Gastroesophageal sphincter (tissue), 3 donors: ENCODE measurements at regions not wholly inside any gene's neighbourhood (a gene's known extent, or its start where the extent isn't known, plus 50 kb on each side); places are given as distances from the start of the nearest gene placed in this dataset.

Experiments
- POLR2A ChIP-seq, 2 donors: fragments of 450-650 bp; IDR thresholded peaks; one replicate each; pipeline ENCODE4 v1.6.1; 2017; ENCODE audit warnings: antibody characterized with exemption in 2 of 2, mild to moderate bottlenecking in 2 of 2, moderate library complexity in 1 of 2
- POLR2AphosphoS5 ChIP-seq: sonication (generic); formaldehyde crosslinking; IDR thresholded peaks from one replicate; pipeline ENCODE4 v1.6.1; 2017; ENCODE audit warnings: antibody characterized with exemption
- TF ChIP-seq, protein P1 (sequence below), 4 experiments: fragments of 200-600 bp in 2 of 4; fragments of 450-650 bp in 2 of 4; sonication (generic) in 1 of 4; IDR thresholded peaks; one replicate each; pipeline ENCODE4 v1.5.1; 2017 to 2019; ENCODE audit warnings: antibody characterized with exemption in 4 of 4, mild to moderate bottlenecking in 2 of 4, moderate library complexity in 2 of 4

DNA sequence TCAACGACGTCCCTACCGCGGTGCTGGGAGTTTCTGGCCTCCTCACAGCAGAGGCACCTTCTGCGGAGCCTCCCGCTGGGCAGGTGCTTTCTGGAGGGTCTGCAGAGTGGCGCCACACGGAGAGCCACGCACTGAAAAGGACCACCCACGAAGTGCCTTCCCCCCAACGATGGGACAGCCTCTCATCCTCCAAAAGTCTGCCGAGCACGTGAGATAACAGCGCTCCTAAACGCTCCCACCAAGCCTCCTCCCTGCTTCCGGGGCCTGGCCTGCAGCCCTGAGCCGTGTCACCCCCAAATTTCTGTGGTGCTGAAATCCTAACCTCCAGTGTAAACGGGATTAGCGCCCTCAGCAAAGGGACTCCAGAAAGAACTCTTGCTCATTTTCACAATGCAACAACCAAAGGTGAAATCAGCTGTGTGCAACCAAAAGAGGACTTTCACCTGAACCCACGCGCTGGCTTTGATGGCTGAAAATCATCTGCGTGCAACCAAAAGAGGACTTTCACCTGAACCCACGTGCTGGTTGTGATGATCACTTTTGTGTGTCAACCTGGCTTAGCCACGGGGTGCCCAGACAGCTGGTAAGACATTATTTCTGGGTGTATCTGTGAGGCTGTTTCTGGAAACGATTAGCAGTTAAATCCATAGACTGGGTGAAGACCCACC, 924.6 kb downstream of the BRD1 start:
- TF ChIP-seq, protein P1, sequence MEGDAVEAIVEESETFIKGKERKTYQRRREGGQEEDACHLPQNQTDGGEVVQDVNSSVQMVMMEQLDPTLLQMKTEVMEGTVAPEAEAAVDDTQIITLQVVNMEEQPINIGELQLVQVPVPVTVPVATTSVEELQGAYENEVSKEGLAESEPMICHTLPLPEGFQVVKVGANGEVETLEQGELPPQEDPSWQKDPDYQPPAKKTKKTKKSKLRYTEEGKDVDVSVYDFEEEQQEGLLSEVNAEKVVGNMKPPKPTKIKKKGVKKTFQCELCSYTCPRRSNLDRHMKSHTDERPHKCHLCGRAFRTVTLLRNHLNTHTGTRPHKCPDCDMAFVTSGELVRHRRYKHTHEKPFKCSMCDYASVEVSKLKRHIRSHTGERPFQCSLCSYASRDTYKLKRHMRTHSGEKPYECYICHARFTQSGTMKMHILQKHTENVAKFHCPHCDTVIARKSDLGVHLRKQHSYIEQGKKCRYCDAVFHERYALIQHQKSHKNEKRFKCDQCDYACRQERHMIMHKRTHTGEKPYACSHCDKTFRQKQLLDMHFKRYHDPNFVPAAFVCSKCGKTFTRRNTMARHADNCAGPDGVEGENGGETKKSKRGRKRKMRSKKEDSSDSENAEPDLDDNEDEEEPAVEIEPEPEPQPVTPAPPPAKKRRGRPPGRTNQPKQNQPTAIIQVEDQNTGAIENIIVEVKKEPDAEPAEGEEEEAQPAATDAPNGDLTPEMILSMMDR (IDR thresholded peaks at IDR 0.05): no peak
- TF ChIP-seq POLR2AphosphoS5: no peak
- no peak for TF ChIP-seq POLR2A (IDR thresholded peaks at IDR 0.05)
